H9 (cell line): ENCODE measurements at regions not wholly inside any gene's neighbourhood (a gene's known extent, or its start where the extent isn't known, plus 50 kb on each side); places are given as distances from the start of the nearest gene placed in this dataset.

ENCODE experiments used
- DNase-seq: peaks from one replicate; pipeline ENCODE4 v3.0.0-alpha.2; 2017
- H2AFZ ChIP-seq: one replicate; pipeline ENCODE4 v1.6.1; 2013; ENCODE audit warnings: mild to moderate bottlenecking, low read length, control low read depth, moderate library complexity
- H2AK5ac ChIP-seq: 2 replicates; pipeline ENCODE4 v1.6.1; 2013; ENCODE audit warnings: low read length, control low read depth, mixed read lengths; ENCODE audit not compliant: insufficient read length
- H2BK120ac ChIP-seq: one replicate; pipeline ENCODE4 v1.6.1; 2013; ENCODE audit warnings: low read depth, mild to moderate bottlenecking, low read length, control low read depth, inconsistent platforms; ENCODE audit not compliant: poor library complexity, severe bottlenecking
- H2BK12ac ChIP-seq: 2 replicates; pipeline ENCODE4 v1.6.1; 2013; ENCODE audit warnings: low read length, control low read depth, mixed read lengths, low read depth; ENCODE audit not compliant: insufficient read length
- H2BK15ac ChIP-seq: 2 replicates; pipeline ENCODE4 v1.6.1; 2013; ENCODE audit warnings: low read depth, low read length, control low read depth
- H2BK20ac ChIP-seq: one replicate; pipeline ENCODE4 v1.6.1; 2013; ENCODE audit warnings: low read depth, mild to moderate bottlenecking, low read length, control low read depth, inconsistent platforms; ENCODE audit not compliant: poor library complexity, severe bottlenecking
- H2BK5ac ChIP-seq: 2 replicates; pipeline ENCODE4 v1.6.1; 2013; ENCODE audit warnings: low read length, control low read depth, mixed read lengths; ENCODE audit not compliant: insufficient read length
- H3K14ac ChIP-seq: 2 replicates; pipeline ENCODE4 v1.6.1; 2013; ENCODE audit warnings: low read length, control low read depth; ENCODE audit not compliant: insufficient read depth
- H3K18ac ChIP-seq: 2 replicates; pipeline ENCODE4 v1.6.1; 2013; ENCODE audit warnings: low read depth, mild to moderate bottlenecking, mixed read lengths, low read length, control low read depth; ENCODE audit not compliant: insufficient read length
- H3K23ac ChIP-seq: 2 replicates; pipeline ENCODE4 v1.6.1; 2013; ENCODE audit warnings: low read length, control low read depth, mixed read lengths, low read depth; ENCODE audit not compliant: insufficient read length
- H3K23me2 ChIP-seq: 2 replicates; pipeline ENCODE4 v1.6.1; 2013; ENCODE audit warnings: low read depth, mild to moderate bottlenecking, mixed read lengths, low read length, control low read depth; ENCODE audit not compliant: insufficient read length, poor library complexity, severe bottlenecking
- H3K27ac ChIP-seq: 2 replicates; pipeline ENCODE4 v1.5.1; 2013; ENCODE audit warnings: low read length, control low read depth, mixed read lengths, low read depth; ENCODE audit not compliant: insufficient read length
- H3K27me3 ChIP-seq: 2 replicates; pipeline ENCODE4 v1.6.1; 2013; ENCODE audit warnings: low read length, control low read depth, inconsistent platforms; ENCODE audit not compliant: insufficient read depth
- H3K4ac ChIP-seq: 2 replicates; pipeline ENCODE4 v1.6.1; 2013; ENCODE audit warnings: low read depth, mild to moderate bottlenecking, control low read depth, inconsistent platforms, low read length, moderate library complexity
- H3K4me1 ChIP-seq: 2 replicates; pipeline ENCODE4 v1.6.1; 2013; ENCODE audit warnings: low read length, control low read depth, inconsistent platforms; ENCODE audit not compliant: insufficient read depth
- H3K4me2 ChIP-seq: 2 replicates; pipeline ENCODE4 v1.6.1; 2013; ENCODE audit warnings: low read length, control low read depth, mixed read lengths; ENCODE audit not compliant: insufficient read length, insufficient read depth
- H3K56ac ChIP-seq: 2 replicates; pipeline ENCODE4 v1.6.1; 2013; ENCODE audit warnings: low read depth, mild to moderate bottlenecking, mixed read lengths, low read length, control low read depth; ENCODE audit not compliant: insufficient read length
- H3K79me1 ChIP-seq: 2 replicates; pipeline ENCODE4 v1.6.1; 2013; ENCODE audit warnings: low read depth, mild to moderate bottlenecking, moderate library complexity, low read length, control low read depth, inconsistent platforms; ENCODE audit not compliant: insufficient read depth, poor library complexity, severe bottlenecking
- H3K79me2 ChIP-seq: 2 replicates; pipeline ENCODE4 v1.6.1; 2013; ENCODE audit warnings: low read length, control low read depth, inconsistent platforms; ENCODE audit not compliant: insufficient read depth
- H3K9ac ChIP-seq: 2 replicates; pipeline ENCODE4 v1.6.1; 2013; ENCODE audit warnings: low read length, control low read depth, mixed read lengths; ENCODE audit not compliant: insufficient read length; ENCODE audit errors: extremely low read depth
- H3K9me3 ChIP-seq: one replicate; pipeline ENCODE4 v1.6.1; 2013; ENCODE audit warnings: low read depth, low read length, inconsistent platforms; ENCODE audit not compliant: control insufficient read depth
- H3T11ph ChIP-seq: one replicate; pipeline ENCODE4 v1.6.1; 2013; ENCODE audit warnings: mild to moderate bottlenecking, low read length, control low read depth, inconsistent platforms
- H4K20me1 ChIP-seq: one replicate; pipeline ENCODE4 v1.6.1; 2013; ENCODE audit not compliant: control insufficient read depth, insufficient read length, insufficient read depth
- H4K5ac ChIP-seq: 2 replicates; pipeline ENCODE4 v1.6.1; 2013; ENCODE audit warnings: low read depth, mild to moderate bottlenecking, mixed read lengths, low read length, control low read depth; ENCODE audit not compliant: insufficient read length
- H4K8ac ChIP-seq: replicated peaks from 2 replicates; pipeline ENCODE4 v1.6.1; 2013; ENCODE audit warnings: low read length, control low read depth, mixed read lengths, low read depth; ENCODE audit not compliant: insufficient read length
- H4K91ac ChIP-seq: 2 replicates; pipeline ENCODE4 v1.6.1; 2013; ENCODE audit warnings: low read depth, mild to moderate bottlenecking, moderate library complexity, mixed read lengths, low read length, control low read depth; ENCODE audit not compliant: insufficient read length
- H3K27ac Mint-ChIP-seq, 3 experiments: 2 replicates in 2 of 3; 3 replicates in 1 of 3; pipeline ENCODE4 v1.8.0; 2020 to 2021; ENCODE audit warnings: mixed read lengths in 3 of 3, mild to moderate bottlenecking in 1 of 3, moderate library complexity in 1 of 3
- H3K27me3 Mint-ChIP-seq: 2 replicates; pipeline ENCODE4 v1.8.0; 2021; ENCODE audit warnings: low read depth, mild to moderate bottlenecking, moderate library complexity, mixed read lengths
- H3K36me3 Mint-ChIP-seq, 3 experiments: 2 replicates in 2 of 3; 3 replicates in 1 of 3; pipeline ENCODE4 v1.8.0; 2020 to 2021; ENCODE audit warnings: low read depth in 3 of 3, mixed read lengths in 3 of 3; ENCODE audit not compliant: insufficient read depth in 1 of 3
- H3K4me1 Mint-ChIP-seq, 2 experiments: 2 replicates each; pipeline ENCODE4 v1.8.0; 2020; ENCODE audit warnings: mixed read lengths in 2 of 2
- H3K4me3 Mint-ChIP-seq, 2 experiments: 2 replicates in 1 of 2; 3 replicates in 1 of 2; pipeline ENCODE4 v1.8.0; 2020 to 2021; ENCODE audit warnings: mild to moderate bottlenecking in 2 of 2, mixed read lengths in 2 of 2, moderate library complexity in 1 of 2
- H3K9me3 Mint-ChIP-seq, 2 experiments: 2 replicates in 1 of 2; 3 replicates in 1 of 2; pipeline ENCODE4 v1.8.0; 2020; ENCODE audit warnings: mild to moderate bottlenecking in 2 of 2, mixed read lengths in 2 of 2, moderate library complexity in 1 of 2
- CTCF ChIP-seq: fragments of 200-600 bp; sonication (generic); conservative IDR thresholded peaks from 3 replicates; pipeline ENCODE4 v1.8.0; 2021; ENCODE audit warnings: antibody characterized with exemption, mild to moderate bottlenecking
- WGBS: extraction: QIAGEN DNeasy Blood & Tissue Kit; methylation state at CpG from one replicate; pipeline ENCODE4 v1.1.7; 2013; ENCODE audit warnings: missing lambda C conversion rate, low lambda C conversion rate, mixed read lengths; ENCODE audit not compliant: insufficient read length; ENCODE audit errors: extremely low coverage; 5-methylcytosine and 5-hydroxymethylcytosine counted together

DNA sequence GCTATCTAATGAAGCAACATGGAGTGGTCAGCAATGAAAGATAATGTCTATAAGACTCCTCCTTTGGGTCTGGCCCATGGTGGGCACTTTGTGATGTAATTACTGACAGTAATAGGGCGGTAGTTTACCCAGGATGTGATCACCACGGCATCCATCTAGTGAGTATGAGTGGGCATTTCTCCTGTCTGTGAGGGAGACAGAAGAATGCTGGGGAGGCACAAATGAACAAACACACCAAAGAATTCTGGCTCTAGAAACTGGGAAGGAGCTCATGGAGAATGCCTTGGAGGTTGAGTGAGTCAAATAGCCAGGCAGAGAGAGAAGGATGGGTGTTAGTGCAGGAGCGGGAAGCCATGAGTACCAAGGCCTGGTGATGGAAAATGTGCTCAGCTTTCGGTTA, 217.5 kb downstream of the WNT5A start:
- H4K20me1 ChIP-seq: no peaks in the 10 kb centered on the region
- H3K23me2 ChIP-seq: no peaks in the 10 kb centered on the region
- no peak overlapping the region for H2BK120ac ChIP-seq
- H2BK15ac ChIP-seq: no peak overlapping the region
- H4K8ac ChIP-seq: no peak overlapping the region
- H3K27ac ChIP-seq: no peak overlapping the region
- peaks cover 16 to 19% of the 10 kb centered on the region in 2 experiments for H3K4me1 Mint-ChIP-seq
- no peak overlapping the region for H2BK5ac ChIP-seq
- H3K27me3 Mint-ChIP-seq: peaks cover 2% of the 10 kb centered on the region
- WGBS: no CpG with 5 or more reads among the region's 4 CpGs
- no peak overlapping the region for H2AK5ac ChIP-seq
- no peaks in the 10 kb centered on the region for H3K9me3 Mint-ChIP-seq
- no peak overlapping the region for H3K23ac ChIP-seq
- H4K5ac ChIP-seq: no peak overlapping the region
- H3K27me3 ChIP-seq: no peaks in the 10 kb centered on the region
- DNase-seq: no peak
- no peaks in the 10 kb centered on the region for H3K9me3 ChIP-seq
- H3K9ac ChIP-seq: no peak overlapping the region
- H3K27ac Mint-ChIP-seq: no peak overlapping the region; a peak in 1 of 7 replicates
- peaks cover 6% of the 10 kb centered on the region; the same call in 1 of the 2 replicates for H3K4me1 ChIP-seq
- no peak overlapping the region for H3K18ac ChIP-seq
- H3K56ac ChIP-seq: no peak overlapping the region
- H3K14ac ChIP-seq: no peak overlapping the region
- no peak overlapping the region for H3T11ph ChIP-seq
- no peaks in the 10 kb centered on the region for H3K79me1 ChIP-seq
- no peak overlapping the region for H2BK20ac ChIP-seq
- no peak overlapping the region for H2AFZ ChIP-seq
- H4K91ac ChIP-seq: no peak overlapping the region
- H3K4me3 Mint-ChIP-seq: no peak overlapping the region
- no peak for TF ChIP-seq CTCF
- H3K36me3 Mint-ChIP-seq: no peaks in the 10 kb centered on the region
- no peak overlapping the region for H2BK12ac ChIP-seq
- H3K79me2 ChIP-seq: no peaks in the 10 kb centered on the region
- no peak overlapping the region for H3K4ac ChIP-seq
- no peak overlapping the region for H3K4me2 ChIP-seq
